ENCODE measurements at regions not wholly inside any gene's neighbourhood (a gene's known extent, or its start where the extent isn't known, plus 50 kb on each side); places are given as distances from the start of the nearest gene placed in this dataset.

- no peak for FAIRE-seq
- DNase-seq = peak in 1 of 5 donors; percentile 2
- intact Hi-C loops (cut with DNase I) = no loop called here
These were observed 54.1 kb downstream of the MAFB start for GRCh38 chr20:40634891-40635290.

GRCh38 chr20:40633123-40633850 lies 55.7 kb downstream of the MAFB start:
- no peak overlapping the region for H3K9ac ChIP-seq (ENCODE audit: low read length in 3 of 3)
- FAIRE-seq (no peak), DNase-seq (peak in 1 of 5 donors; percentile 6)
- TF ChIP-seq CTCF (IDR thresholded peaks at IDR 0.05; ENCODE audit: borderline replicate concordance, extremely low read depth, insufficient read depth) = no peak
- H3K27ac ChIP-seq (ENCODE audit: low read depth in 2 of 2, low read length in 2 of 2) = no peak overlapping the region
- no peaks in the 10 kb centered on the region for H3K4me1 ChIP-seq (ENCODE audit: control insufficient read depth in 2 of 3, insufficient read depth in 2 of 3, low read depth in 1 of 3, low read length in 3 of 3)
- no peaks in the 10 kb centered on the region for H3K27me3 ChIP-seq (ENCODE audit: control insufficient read depth, insufficient read depth, low read length)
- H3K9me3 ChIP-seq (ENCODE audit: control insufficient read depth in 2 of 3, insufficient read depth in 1 of 3, low read length in 3 of 3) = no peaks in the 10 kb centered on the region
- intact Hi-C loops (cut with DNase I) = no loop called here
- H3K36me3 ChIP-seq (ENCODE audit: control insufficient read depth in 2 of 3, insufficient read depth in 3 of 3, low read length in 3 of 3) = no peaks in the 10 kb centered on the region
- H3K4me3 ChIP-seq (ENCODE audit: low read length in 3 of 3) = no peak overlapping the region

More at GRCh38 chr20:40634891-40635290, 54.1 kb downstream of the MAFB start:
- no peak for TF ChIP-seq CTCF (IDR thresholded peaks at IDR 0.05; ENCODE audit: borderline replicate concordance, extremely low read depth, insufficient read depth)
- Histone ChIP-seq H3K27ac (ENCODE audit: low read depth in 2 of 2, low read length in 2 of 2) (no peak overlapping the region), H3K4me3 (ENCODE audit: low read length in 3 of 3) (no peak overlapping the region), H3K9ac (ENCODE audit: low read length in 3 of 3) (no peak overlapping the region), H3K36me3 (ENCODE audit: control insufficient read depth in 2 of 3, insufficient read depth in 3 of 3, low read length in 3 of 3) (no peaks in the 10 kb centered on the region), H3K9me3 (ENCODE audit: control insufficient read depth in 2 of 3, insufficient read depth in 1 of 3, low read length in 3 of 3) (no peaks in the 10 kb centered on the region), H3K27me3 (ENCODE audit: control insufficient read depth, insufficient read depth, low read length) (no peaks in the 10 kb centered on the region), H3K4me1 (ENCODE audit: control insufficient read depth in 2 of 3, insufficient read depth in 2 of 3, low read depth in 1 of 3, low read length in 3 of 3) (no peaks in the 10 kb centered on the region)

GRCh38 chr20:40632346-40632976 lies 56.6 kb downstream of the MAFB start:
- DNase-seq = peak in 2 of 5 donors; percentile 3 to 7
- Histone ChIP-seq H3K27ac (ENCODE audit: low read depth in 2 of 2, low read length in 2 of 2) (no peak overlapping the region), H3K36me3 (ENCODE audit: control insufficient read depth in 2 of 3, insufficient read depth in 3 of 3, low read length in 3 of 3) (no peaks in the 10 kb centered on the region), H3K27me3 (ENCODE audit: control insufficient read depth, insufficient read depth, low read length) (no peaks in the 10 kb centered on the region), H3K9me3 (ENCODE audit: control insufficient read depth in 2 of 3, insufficient read depth in 1 of 3, low read length in 3 of 3) (no peaks in the 10 kb centered on the region), H3K4me1 (ENCODE audit: control insufficient read depth in 2 of 3, insufficient read depth in 2 of 3, low read depth in 1 of 3, low read length in 3 of 3) (no peaks in the 10 kb centered on the region), H3K4me3 (ENCODE audit: low read length in 3 of 3) (no peak overlapping the region), H3K9ac (ENCODE audit: low read length in 3 of 3) (no peak overlapping the region)
- no peak for TF ChIP-seq CTCF (IDR thresholded peaks at IDR 0.05; ENCODE audit: borderline replicate concordance, extremely low read depth, insufficient read depth)
- intact Hi-C loops (cut with DNase I) = no loop called here
- no peak for FAIRE-seq

Measured in kidney (tissue), 13 donors.